Skin epidermis (tissue), 12 donors: ENCODE measurements at regions not wholly inside any gene's neighbourhood (a gene's known extent, or its start where the extent isn't known, plus 50 kb on each side); places are given as distances from the start of the nearest gene placed in this dataset.

Experiments
- H3K27ac ChIP-seq, 21 experiments: fragments of 200-600 bp; sonication (generic) in 11 of 21; one replicate each; pipeline ENCODE4 v1.5.0; 2020; ENCODE audit warnings: mild to moderate bottlenecking in 3 of 21, inconsistent platforms in 2 of 21, moderate library complexity in 2 of 21
- H3K4me3 ChIP-seq, 7 experiments: fragments of 200-600 bp; sonication (generic) in 2 of 7; one replicate each; pipeline ENCODE4 v1.5.0; 2020; ENCODE audit warnings: inconsistent platforms in 2 of 7, mild to moderate bottlenecking in 2 of 7, moderate library complexity in 1 of 7

DNA sequence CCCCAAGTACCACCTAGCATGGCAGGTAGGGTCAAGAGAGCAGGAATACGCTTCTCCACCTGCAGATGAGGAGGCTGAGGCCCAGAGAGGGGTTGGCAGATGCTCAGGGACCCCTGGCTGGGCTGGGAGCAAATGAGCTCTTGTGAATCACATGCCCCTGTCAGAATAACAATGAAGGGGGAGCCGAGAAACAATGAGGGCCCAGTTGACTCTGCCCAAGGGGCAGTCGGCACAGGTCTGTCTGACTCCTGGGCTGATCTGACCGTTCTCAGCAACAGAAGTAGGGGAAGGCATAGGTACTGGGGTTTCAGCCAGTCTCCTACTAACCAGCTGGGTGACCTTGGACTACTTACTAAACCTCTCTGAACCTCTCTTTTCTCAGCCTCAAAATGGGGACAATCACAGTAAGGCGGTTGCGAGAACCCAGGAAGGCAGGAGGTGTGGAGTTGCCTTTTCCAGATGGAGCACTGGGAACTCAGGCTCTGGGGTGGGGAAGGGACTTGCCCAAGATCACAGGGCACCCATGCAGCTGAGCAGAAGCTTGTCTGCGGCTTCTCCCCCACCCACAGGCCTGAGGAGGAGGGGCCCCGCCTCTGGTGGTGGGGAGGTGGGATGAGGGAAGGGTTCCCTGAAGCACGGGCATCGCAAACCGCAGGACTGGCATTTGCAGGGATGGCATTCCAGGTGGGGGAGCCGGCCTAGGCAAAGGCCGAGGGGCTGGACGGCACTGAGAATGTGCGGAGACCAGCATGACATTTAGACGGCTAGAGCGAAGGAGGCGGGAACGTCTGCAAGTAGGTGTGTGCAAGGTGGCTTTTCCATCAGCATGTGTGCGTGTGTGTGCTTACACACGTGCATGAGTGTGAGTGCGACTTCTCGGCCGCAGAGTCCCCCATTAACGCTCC, 163.0 kb downstream of the MN1 start:
- H3K27ac ChIP-seq, result no peak overlapping the region

DNA sequence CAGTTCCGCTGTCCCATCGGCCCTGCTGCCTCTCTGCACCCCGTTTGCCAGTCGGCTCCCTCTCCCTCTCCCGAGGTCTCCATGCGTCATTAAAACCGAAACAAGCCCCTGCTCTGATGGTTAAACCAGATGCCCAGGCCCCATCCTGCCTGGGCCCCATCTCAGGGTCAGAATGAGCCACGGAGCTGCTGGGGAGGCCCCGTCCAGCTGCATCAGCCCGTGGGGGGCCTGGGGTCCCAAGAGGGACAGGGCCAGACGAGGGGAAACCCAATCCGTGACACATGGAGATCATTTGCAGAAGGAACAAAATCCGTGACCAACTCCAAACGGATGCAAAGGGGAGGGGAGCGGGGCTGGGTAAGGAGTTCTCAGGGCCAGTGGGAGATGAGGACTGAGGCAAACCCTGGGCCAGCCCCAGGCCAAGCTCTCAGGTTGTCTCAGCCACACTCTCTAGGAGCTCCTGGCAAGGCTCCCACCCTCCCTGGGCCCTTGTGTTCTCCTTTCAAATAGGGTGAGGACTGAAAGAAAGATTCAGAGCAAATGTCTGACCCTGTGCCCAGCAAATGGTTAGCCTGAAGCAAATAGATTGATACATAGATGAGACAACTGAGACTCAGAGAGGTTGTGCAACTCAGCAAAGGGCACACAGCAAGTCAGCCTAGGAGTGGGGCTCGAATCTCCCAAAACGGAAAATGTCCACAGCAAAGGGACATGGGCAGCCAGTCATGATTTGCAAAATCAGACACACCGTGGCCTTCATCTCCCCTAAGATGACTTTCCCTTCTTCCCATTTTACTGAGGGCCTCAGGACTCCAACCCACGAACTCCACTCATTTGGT, 162.1 kb downstream of the MN1 start:
- Histone ChIP-seq H3K27ac (no peak overlapping the region), H3K4me3 (no peak overlapping the region)

More for the DNA sequence above, 163.0 kb downstream of the MN1 start:
- H3K4me3 ChIP-seq, result no peak overlapping the region

GRCh38 chr22:27641049-27641795, 160.3 kb downstream of the MN1 start:
- H3K4me3 ChIP-seq, result no peak overlapping the region
- H3K27ac ChIP-seq, result peak overlapping the region in 1 of 21 experiments; percentile 54

- Histone ChIP-seq H3K27ac (no peak overlapping the region), H3K4me3 (no peak overlapping the region)
Measured at GRCh38 chr22:27642104-27642800, 159.3 kb downstream of the MN1 start.

DNA sequence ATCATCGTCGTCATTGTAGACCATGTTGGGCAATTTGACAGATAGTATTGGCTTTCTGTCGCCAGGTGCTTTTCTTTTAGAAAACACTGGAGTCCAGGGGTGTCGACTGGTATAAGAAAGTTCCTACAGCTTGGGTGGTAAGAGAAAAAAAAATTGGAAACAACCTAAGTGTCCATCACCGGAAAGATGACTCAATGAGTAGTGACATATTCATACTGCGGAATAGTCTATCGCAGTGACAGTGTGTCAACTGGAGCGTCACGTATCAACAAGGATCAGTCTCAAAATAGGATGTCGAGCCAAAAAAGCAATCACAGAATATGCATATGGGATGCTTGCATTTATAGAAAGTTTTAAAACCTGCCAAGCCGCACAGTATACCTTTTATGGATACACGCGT, 157.6 kb downstream of the MN1 start:
- no peak overlapping the region for H3K27ac ChIP-seq
- H3K4me3 ChIP-seq, result no peak overlapping the region

- Histone ChIP-seq H3K4me3 (no peak overlapping the region), H3K27ac (no peak overlapping the region)
Measured at GRCh38 chr22:27644566-27644965, 157.0 kb downstream of the MN1 start.

DNA sequence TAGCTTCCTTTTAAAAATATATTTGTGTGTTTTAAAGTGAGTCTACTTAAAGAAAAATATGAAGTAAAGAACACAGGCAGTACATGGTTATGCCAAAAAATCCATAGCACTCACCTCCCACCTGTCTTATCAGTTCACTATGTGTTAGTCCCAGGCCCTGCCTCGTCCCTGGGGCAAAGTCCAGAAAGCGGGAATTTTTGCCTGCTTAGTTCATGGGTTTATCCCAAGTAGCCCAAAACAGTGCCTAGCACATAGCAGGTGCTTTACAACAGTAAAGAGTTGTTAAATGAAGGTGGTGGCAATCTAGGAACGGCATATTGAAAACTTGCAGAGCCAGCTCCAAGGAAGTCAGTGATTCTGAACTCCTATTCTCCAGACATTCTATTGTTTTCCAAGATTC, 154.0 kb downstream of the MN1 start:
- Histone ChIP-seq H3K4me3 (no peak overlapping the region), H3K27ac (no peak overlapping the region)

DNA sequence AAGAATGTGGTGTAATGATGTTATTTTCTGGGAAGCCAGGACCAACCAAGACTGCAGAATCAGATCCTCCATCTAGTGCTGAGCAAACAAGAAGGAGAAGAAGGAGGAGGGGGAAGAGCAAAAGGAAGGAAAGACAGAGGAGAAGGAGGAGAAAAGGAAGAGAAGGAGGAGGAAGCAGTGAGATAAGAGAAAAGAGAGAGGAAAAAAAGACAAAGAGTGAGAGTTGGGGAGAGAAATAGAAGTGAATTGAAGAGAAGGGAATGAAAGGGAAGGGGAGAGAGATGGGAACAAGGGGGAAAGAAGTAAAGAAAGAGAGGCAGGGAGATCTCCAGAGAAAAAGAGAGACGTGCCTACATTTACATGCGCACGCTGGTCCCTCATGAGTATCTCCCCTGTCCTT, 153.5 kb downstream of the MN1 start:
- H3K4me3 ChIP-seq, result no peak overlapping the region
- no peak overlapping the region for H3K27ac ChIP-seq

DNA sequence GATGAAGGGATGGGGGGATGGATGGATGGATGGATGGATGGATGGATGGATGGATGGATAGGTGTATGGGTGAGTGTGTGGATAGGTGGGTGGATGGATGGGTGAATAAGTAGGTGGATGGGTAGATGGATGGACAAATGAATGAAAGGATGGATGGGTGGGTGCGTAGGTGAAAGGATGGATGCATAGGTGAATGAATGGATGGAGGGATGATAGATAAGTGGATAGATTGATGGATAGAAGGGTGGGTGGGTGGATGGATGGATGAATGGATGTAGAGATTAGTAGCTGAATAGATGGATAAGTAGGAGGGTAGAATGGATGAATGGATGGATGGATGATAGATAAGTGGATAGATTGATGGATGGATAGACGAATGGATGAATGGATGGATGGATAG, 152.7 kb downstream of the MN1 start:
- no peak overlapping the region for H3K4me3 ChIP-seq
- H3K27ac ChIP-seq, result no peak overlapping the region

- no peak overlapping the region for H3K4me3 ChIP-seq
- no peak overlapping the region for H3K27ac ChIP-seq
Measured at GRCh38 chr22:27650572-27650971, 151.0 kb downstream of the MN1 start.

DNA sequence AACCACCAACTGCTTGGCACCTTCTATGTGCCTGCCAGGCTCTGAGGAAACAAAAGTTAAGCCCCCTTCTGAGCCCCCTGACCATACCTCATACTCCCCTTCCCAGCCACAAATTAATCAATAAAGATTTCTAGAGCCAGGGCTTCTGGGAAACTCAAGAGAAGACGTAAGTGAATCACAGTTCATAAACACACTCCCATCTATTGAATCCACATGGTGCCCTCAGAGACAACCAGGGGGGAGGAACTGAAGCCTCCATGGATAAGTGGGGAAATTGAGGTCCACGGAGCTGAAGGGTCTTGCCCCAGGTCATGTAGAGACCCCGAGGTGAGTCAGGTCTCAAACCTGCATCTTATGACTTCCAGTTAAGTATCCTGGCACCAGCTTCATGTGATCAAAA, 150.6 kb downstream of the MN1 start:
- peak overlapping the region in 1 of 21 experiments; percentile 47 for H3K27ac ChIP-seq
- no peak overlapping the region for H3K4me3 ChIP-seq

- Histone ChIP-seq H3K4me3 (no peak overlapping the region), H3K27ac (peak overlapping the region in 1 of 21 experiments; percentile 47)
Measured at GRCh38 chr22:27651486-27651885, 150.1 kb downstream of the MN1 start.

GRCh38 chr22:27654546-27655445, 146.8 kb downstream of the MN1 start:
- no peak overlapping the region for H3K4me3 ChIP-seq
- H3K27ac ChIP-seq, result no peak overlapping the region

- H3K27ac ChIP-seq, result no peak overlapping the region
- H3K4me3 ChIP-seq, result no peak overlapping the region
Measured at GRCh38 chr22:27655582-27656185, 145.9 kb downstream of the MN1 start.

- Histone ChIP-seq H3K27ac (no peak overlapping the region), H3K4me3 (no peak overlapping the region)
Measured at GRCh38 chr22:27656970-27657369, 144.6 kb downstream of the MN1 start.

DNA sequence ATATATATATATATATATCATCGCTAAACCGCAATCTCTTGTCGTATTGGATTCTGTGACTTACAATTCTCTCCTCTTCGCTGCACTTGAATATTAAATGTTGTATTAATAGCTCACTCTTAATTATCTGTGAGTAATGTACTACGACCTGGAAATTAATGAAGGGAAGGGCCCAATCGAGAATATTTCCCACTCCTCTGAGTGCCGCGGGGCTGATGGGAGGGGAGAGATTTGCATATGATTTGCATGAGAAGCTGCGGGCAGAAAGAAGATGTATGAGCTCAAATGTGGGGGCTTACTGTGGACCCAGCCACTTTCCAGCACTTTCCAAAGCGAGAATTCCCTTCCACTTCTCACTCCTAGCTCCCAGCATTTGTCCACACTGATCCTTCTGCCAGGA, 141.2 kb downstream of the MN1 start:
- no peak overlapping the region for H3K27ac ChIP-seq
- H3K4me3 ChIP-seq, result no peak overlapping the region

DNA sequence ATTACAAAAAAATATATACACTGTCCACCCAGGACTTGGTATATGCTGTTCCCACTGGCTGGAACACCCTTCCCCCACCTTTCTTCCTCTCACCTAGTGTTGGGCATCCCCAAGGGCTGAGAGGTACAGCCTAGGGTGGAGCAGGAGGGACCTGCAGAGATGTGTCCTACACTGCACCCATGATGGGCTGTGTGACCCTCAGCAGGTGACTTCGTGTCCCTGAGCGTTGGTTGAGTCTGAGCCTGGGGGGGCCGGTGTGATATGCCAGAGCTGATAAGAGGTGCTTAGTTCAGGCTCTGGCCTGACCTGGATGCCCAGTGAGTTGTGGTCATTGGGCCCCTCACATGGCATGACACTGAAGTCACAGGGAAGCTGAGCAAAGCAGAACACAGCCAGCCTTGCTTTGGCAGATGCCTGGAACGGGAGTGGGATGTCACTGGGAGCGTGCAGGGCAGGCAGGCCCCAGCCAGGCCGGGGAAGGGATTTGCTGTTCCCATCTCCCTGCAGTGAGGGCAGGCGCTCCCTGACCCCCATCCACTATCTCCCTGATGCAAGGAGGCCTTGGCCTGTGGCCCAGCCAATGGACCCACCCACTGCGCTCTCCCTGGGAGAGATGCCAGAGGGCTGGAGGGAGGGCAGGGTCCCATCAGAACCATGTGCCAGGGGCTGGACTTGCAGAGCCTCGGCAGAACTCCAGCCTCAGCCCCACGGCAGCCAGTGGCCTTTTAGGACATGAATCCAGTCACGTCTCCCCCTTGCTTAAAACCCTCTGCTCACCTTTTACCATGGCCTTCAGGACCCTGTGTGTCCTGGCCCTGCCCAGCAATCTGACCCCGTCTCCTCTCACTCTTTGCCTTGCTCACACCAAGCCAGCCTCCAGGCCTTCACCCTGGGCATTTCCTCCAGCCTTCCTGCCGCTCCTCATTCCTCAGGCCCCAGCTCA, 138.9 kb downstream of the MN1 start:
- Histone ChIP-seq H3K4me3 (no peak overlapping the region), H3K27ac (no peak overlapping the region)
